DND-41 (cell line): ENCODE measurements at regions not wholly inside any gene's neighbourhood (a gene's known extent, or its start where the extent isn't known, plus 50 kb on each side); places are given as distances from the start of the nearest gene placed in this dataset.

Experiments
- ATAC-seq: fragments of 200-7000 bp; cut with Tn5 transposase; 3 replicates; pipeline ENCODE4 v1.9.1; 2021; ENCODE audit warnings: low read depth; ENCODE audit not compliant: insufficient read depth
- DNase-seq: peaks from one replicate; pipeline ENCODE4 v3.0.0-alpha.2; 2020
- H2AFZ ChIP-seq: 2 replicates; pipeline ENCODE4 v1.6.0; 2012; ENCODE audit warnings: low read depth, low read length
- H3K27ac ChIP-seq: 2 replicates; pipeline ENCODE4 v1.5.1; 2012; ENCODE audit warnings: low read length, inconsistent platforms
- H3K27me3 ChIP-seq: fragments of 200-600 bp; sonication (generic); 2 replicates; pipeline ENCODE4 v1.6.0; 2012; ENCODE audit warnings: low read length, mild to moderate bottlenecking, inconsistent platforms; ENCODE audit not compliant: insufficient read depth, poor library complexity
- H3K36me3 ChIP-seq: 2 replicates; pipeline ENCODE4 v1.5.1; 2012; ENCODE audit warnings: low read length, inconsistent platforms; ENCODE audit not compliant: insufficient read depth
- H3K4me1 ChIP-seq: 2 replicates; pipeline ENCODE4 v1.5.1; 2012; ENCODE audit warnings: mild to moderate bottlenecking, low read length; ENCODE audit not compliant: insufficient read depth
- H3K4me2 ChIP-seq: 2 replicates; pipeline ENCODE4 v1.6.0; 2012; ENCODE audit warnings: mild to moderate bottlenecking, moderate library complexity, low read length, inconsistent platforms; ENCODE audit not compliant: insufficient read depth
- H3K4me3 ChIP-seq, 2 experiments: fragments of 200-600 bp in 1 of 2; shearing (Covaris generic) in 1 of 2; 2 replicates each; pipeline ENCODE4 v1.5.1; 2012 to 2016; ENCODE audit warnings: inconsistent platforms in 2 of 2, low read length in 2 of 2, mild to moderate bottlenecking in 2 of 2, low read depth in 1 of 2, moderate library complexity in 1 of 2
- H3K79me2 ChIP-seq: 2 replicates; pipeline ENCODE4 v1.6.0; 2012; ENCODE audit warnings: low read length, inconsistent platforms; ENCODE audit not compliant: insufficient read depth
- H3K9ac ChIP-seq: 2 replicates; pipeline ENCODE4 v1.6.0; 2012; ENCODE audit warnings: low read depth, mild to moderate bottlenecking, inconsistent platforms, low read length, moderate library complexity
- H3K9me3 ChIP-seq: 2 replicates; pipeline ENCODE4 v1.5.1; 2012; ENCODE audit warnings: low read length, moderate library complexity, mild to moderate bottlenecking, inconsistent platforms; ENCODE audit not compliant: insufficient read depth, severe bottlenecking
- H4K20me1 ChIP-seq: 2 replicates; pipeline ENCODE4 v1.6.0; 2012; ENCODE audit warnings: low read length; ENCODE audit not compliant: insufficient read depth
- CTCF ChIP-seq: IDR thresholded peaks from 2 replicates; pipeline ENCODE4 v1.5.1; 2012; ENCODE audit warnings: borderline replicate concordance, low read length, moderate library complexity, mild to moderate bottlenecking; ENCODE audit not compliant: poor library complexity, severe bottlenecking; ENCODE audit errors: extremely low read depth
- EZH2 ChIP-seq: IDR thresholded peaks from 3 replicates; pipeline ENCODE4 v1.6.1; 2012; ENCODE audit warnings: borderline replicate concordance, low read depth, mild to moderate bottlenecking, moderate library complexity, low read length, inconsistent platforms; ENCODE audit not compliant: severe bottlenecking

- H3K4me1 ChIP-seq, result no peaks in the 10 kb centered on the region
- TF ChIP-seq CTCF (no peak), EZH2 (no peak)
- DNase-seq (no peak), ATAC-seq (no peak)
- no peak overlapping the region for H3K4me3 ChIP-seq
- H3K36me3 ChIP-seq, result no peaks in the 10 kb centered on the region
- no peak overlapping the region for H3K9ac ChIP-seq
- no peaks in the 10 kb centered on the region for H4K20me1 ChIP-seq
- no peaks in the 10 kb centered on the region for H3K27me3 ChIP-seq
- H2AFZ ChIP-seq, result no peak overlapping the region
- no peak overlapping the region for H3K4me2 ChIP-seq
- H3K79me2 ChIP-seq, result no peaks in the 10 kb centered on the region
- no peaks in the 10 kb centered on the region for H3K9me3 ChIP-seq
- no peak overlapping the region for H3K27ac ChIP-seq
Measured at GRCh38 chrX:16240231-16240905, 73.1 kb downstream of the MAGEB17 start.

GRCh38 chrX:16240968-16241367, 73.7 kb downstream of the MAGEB17 start:
- Histone ChIP-seq H3K4me1 (no peaks in the 10 kb centered on the region), H3K27ac (no peak overlapping the region), H3K36me3 (no peaks in the 10 kb centered on the region), H2AFZ (no peak overlapping the region), H3K27me3 (no peaks in the 10 kb centered on the region), H4K20me1 (no peaks in the 10 kb centered on the region), H3K79me2 (no peaks in the 10 kb centered on the region), H3K9ac (no peak overlapping the region), H3K4me2 (no peak overlapping the region), H3K4me3 (no peak overlapping the region), H3K9me3 (no peaks in the 10 kb centered on the region)
- TF ChIP-seq EZH2, result no peak
- no peak for TF ChIP-seq CTCF
- ATAC-seq (no peak), DNase-seq (no peak)

- Histone ChIP-seq H4K20me1 (no peaks in the 10 kb centered on the region), H3K36me3 (no peaks in the 10 kb centered on the region), H3K4me1 (no peaks in the 10 kb centered on the region), H3K9me3 (no peaks in the 10 kb centered on the region), H3K4me2 (no peak overlapping the region), H2AFZ (no peak overlapping the region), H3K27ac (no peak overlapping the region), H3K27me3 (no peaks in the 10 kb centered on the region), H3K4me3 (no peak overlapping the region), H3K79me2 (no peaks in the 10 kb centered on the region), H3K9ac (no peak overlapping the region)
- DNase-seq (no peak), ATAC-seq (no peak)
- TF ChIP-seq CTCF (no peak), EZH2 (no peak)
Measured at GRCh38 chrX:16250296-16250695, 83.0 kb downstream of the MAGEB17 start.

- H3K4me2 ChIP-seq, result no peak overlapping the region
- DNase-seq (no peak), ATAC-seq (no peak)
- H3K4me3 ChIP-seq, result no peak overlapping the region
- H3K4me1 ChIP-seq, result no peaks in the 10 kb centered on the region
- no peak overlapping the region for H3K27ac ChIP-seq
- H2AFZ ChIP-seq, result no peak overlapping the region
- no peaks in the 10 kb centered on the region for H3K9me3 ChIP-seq
- no peak overlapping the region for H3K9ac ChIP-seq
- no peaks in the 10 kb centered on the region for H3K79me2 ChIP-seq
- H3K27me3 ChIP-seq, result no peaks in the 10 kb centered on the region
- TF ChIP-seq EZH2, result no peak
- no peak for TF ChIP-seq CTCF
- no peaks in the 10 kb centered on the region for H3K36me3 ChIP-seq
- no peaks in the 10 kb centered on the region for H4K20me1 ChIP-seq
Measured at GRCh38 chrX:16251782-16252181, 84.5 kb downstream of the MAGEB17 start.
